GM12873 (cell line): ENCODE measurements at regions not wholly inside any gene's neighbourhood (a gene's known extent, or its start where the extent isn't known, plus 50 kb on each side); places are given as distances from the start of the nearest gene placed in this dataset.

Experiments used
- CTCF ChIP-seq: IDR thresholded peaks from 2 replicates; pipeline ENCODE4 v1.5.1; 2012; ENCODE audit warnings: low read depth, mild to moderate bottlenecking, moderate library complexity, low read length, control low read depth; ENCODE audit not compliant: insufficient read depth; ENCODE audit errors: missing control alignments

GRCh38 chr12:116672010-116672409, 65.9 kb downstream of the SPRING1 start:
- TF ChIP-seq CTCF: no peak

GRCh38 chr12:116670859-116671258, 67.0 kb downstream of the SPRING1 start:
- no peak for TF ChIP-seq CTCF

GRCh38 chr12:116667752-116668151, 70.1 kb downstream of the SPRING1 start:
- no peak for TF ChIP-seq CTCF

- no peak for TF ChIP-seq CTCF
Measured at GRCh38 chr12:116666305-116666673, 71.6 kb downstream of the SPRING1 start.

- TF ChIP-seq CTCF: no peak
Measured at GRCh38 chr12:116665666-116666304, 72.1 kb downstream of the SPRING1 start.

- TF ChIP-seq CTCF: no peak
Measured at GRCh38 chr12:116664085-116664484, 73.8 kb downstream of the SPRING1 start.

GRCh38 chr12:116662612-116663144, 75.2 kb downstream of the SPRING1 start:
- TF ChIP-seq CTCF: no peak
